Daoy (cell line): ENCODE measurements at regions not wholly inside any gene's neighbourhood (a gene's known extent, or its start where the extent isn't known, plus 50 kb on each side); places are given as distances from the start of the nearest gene placed in this dataset.
A peak's percentile ranks its signal among the peaks of the same experiment; 100 is the strongest.
"Not testable (repeated sequence)": the region's sequence is repeated elsewhere in the genome, so short reads cannot be mapped to it uniquely, and the experiment has no call there.

Experiments
- DNase-seq: peaks from one replicate; pipeline ENCODE4 v3.0.0-alpha.2; 2015; ENCODE audit warnings: low read depth

GRCh38 chr21:9832751-9833150 lies 688.6 kb upstream of the TPTE start:
- DNase-seq: not testable (repeated sequence)

- DNase-seq: peak; percentile 31
Measured at GRCh38 chr21:9836547-9836946, 684.8 kb upstream of the TPTE start.

GRCh38 chr21:9837001-9837400 lies 684.4 kb upstream of the TPTE start:
- not testable (repeated sequence) for DNase-seq

GRCh38 chr21:9837526-9837925 lies 683.9 kb upstream of the TPTE start:
- not testable (repeated sequence) for DNase-seq

- DNase-seq: peak; percentile 93
Measured at GRCh38 chr21:9837946-9838737, 683.2 kb upstream of the TPTE start.

- peak; percentile 86 for DNase-seq
Measured at GRCh38 chr21:9838738-9839642, 682.4 kb upstream of the TPTE start.

GRCh38 chr21:9844106-9844505 lies 677.3 kb upstream of the TPTE start:
- not testable (repeated sequence) for DNase-seq

GRCh38 chr21:9847511-9847910 lies 673.9 kb upstream of the TPTE start:
- not testable (repeated sequence) for DNase-seq

GRCh38 chr21:9851166-9851565 lies 670.2 kb upstream of the TPTE start:
- not testable (repeated sequence) for DNase-seq

- not testable (repeated sequence) for DNase-seq
Measured at GRCh38 chr21:9851695-9852094, 669.7 kb upstream of the TPTE start.

- not testable (repeated sequence) for DNase-seq
Measured at GRCh38 chr21:9857563-9857962, 663.8 kb upstream of the TPTE start.

- not testable (repeated sequence) for DNase-seq
Measured at GRCh38 chr21:9859865-9860264, 661.5 kb upstream of the TPTE start.

- not testable (repeated sequence) for DNase-seq
Measured at GRCh38 chr21:9862456-9862855, 658.9 kb upstream of the TPTE start.

GRCh38 chr21:9867815-9868214 lies 653.6 kb upstream of the TPTE start:
- not testable (repeated sequence) for DNase-seq

GRCh38 chr21:9873096-9873495 lies 648.3 kb upstream of the TPTE start:
- DNase-seq: not testable (repeated sequence)

- not testable (repeated sequence) for DNase-seq
Measured at GRCh38 chr21:9874136-9874535, 647.2 kb upstream of the TPTE start.

GRCh38 chr21:9881430-9881829 lies 640.0 kb upstream of the TPTE start:
- not testable (repeated sequence) for DNase-seq

- DNase-seq: not testable (repeated sequence)
Measured at GRCh38 chr21:9883047-9883446, 638.3 kb upstream of the TPTE start.

- DNase-seq: not testable (repeated sequence)
Measured at GRCh38 chr21:9883571-9884282, 637.7 kb upstream of the TPTE start.

- DNase-seq: not testable (repeated sequence)
Measured at GRCh38 chr21:9888500-9888899, 632.9 kb upstream of the TPTE start.

- not testable (repeated sequence) for DNase-seq
Measured at GRCh38 chr21:9903579-9903978, 617.8 kb upstream of the TPTE start.

GRCh38 chr21:9914135-9914534 lies 607.2 kb upstream of the TPTE start:
- not testable (repeated sequence) for DNase-seq
